ENCODE measurements at regions not wholly inside any gene's neighbourhood (a gene's known extent, or its start where the extent isn't known, plus 50 kb on each side); places are given as distances from the start of the nearest gene placed in this dataset.
A peak's percentile ranks its signal among the peaks of the same experiment; 100 is the strongest.

DNA sequence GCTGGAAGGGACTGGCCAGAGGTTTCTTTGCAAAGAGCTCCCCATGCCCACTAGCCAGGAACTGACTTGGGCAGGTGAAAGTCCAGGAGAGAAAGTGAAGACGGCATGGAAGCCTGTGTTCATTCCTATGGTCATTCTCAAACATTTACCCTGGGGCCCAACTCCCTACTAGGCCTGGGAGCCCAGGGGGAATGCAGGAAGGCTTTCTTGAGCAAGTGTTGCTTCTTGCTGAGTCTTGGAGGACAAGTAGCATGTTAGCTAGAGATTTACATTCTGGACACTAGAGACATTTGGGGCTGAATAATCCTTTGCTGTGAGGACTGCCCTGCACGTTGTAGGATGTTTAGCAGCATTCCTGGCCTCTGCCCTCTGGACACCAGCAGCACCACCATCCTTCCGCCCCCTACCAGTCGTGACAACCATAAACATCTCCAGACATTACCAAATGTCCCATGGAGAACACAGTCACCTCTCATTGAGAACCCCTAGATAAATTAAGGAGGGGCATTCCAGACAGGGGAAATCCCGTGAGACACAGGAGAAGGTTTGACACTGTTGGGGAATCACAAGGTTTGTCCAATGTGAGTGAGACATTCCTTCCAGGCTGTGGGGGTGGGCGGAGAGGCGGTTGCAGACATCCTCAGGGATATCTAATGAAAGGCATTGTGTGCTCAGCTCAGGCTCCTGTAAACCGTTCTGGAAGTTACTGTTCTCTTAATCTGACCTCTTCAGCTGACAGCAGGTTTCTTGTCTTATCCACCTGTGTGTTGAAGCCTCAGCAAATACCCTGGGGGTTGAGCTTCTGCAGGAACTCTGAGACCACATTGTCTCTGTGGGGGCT is 236.2 kb downstream of the TLE3 start:
- CTCF ChIA-PET, result no interaction called here
- Histone ChIP-seq H3K56ac (ENCODE audit: extremely low read depth, insufficient read depth, low read length) (no peak overlapping the region), H3K4me3 (ENCODE audit: insufficient read depth, low read depth, low read length) (no peak overlapping the region), H3K4ac (ENCODE audit: low read depth, low read length) (peak overlapping the region; percentile 4), H2AK5ac (ENCODE audit: low read depth, low read length) (peak overlapping the region; percentile 83), H4K5ac (ENCODE audit: low read depth, low read length) (no peak overlapping the region), H2BK5ac (ENCODE audit: low read depth, low read length, poor library complexity, severe bottlenecking) (no peak overlapping the region), H3K79me1 (ENCODE audit: low read depth in 1 of 2, low read length in 2 of 2) (no peaks in the 10 kb centered on the region), H3K4me2 (ENCODE audit: low read depth, low read length) (peak overlapping the region; percentile 4; the same call in 1 of the 2 replicates), H2BK20ac (ENCODE audit: low read depth, low read length) (peak overlapping the region; percentile 46; the same call in 1 of the 2 replicates), H3K4me1 (ENCODE audit: control insufficient read depth, insufficient read depth, low read length) (peaks cover 18% of the 10 kb centered on the region), H3K18ac (ENCODE audit: low read depth, low read length) (peak overlapping the region; percentile 49), H4K20me1 (ENCODE audit: insufficient read depth, low read length) (no peaks in the 10 kb centered on the region), H3K27me3 (ENCODE audit: control insufficient read depth, insufficient read depth, low read length) (no peaks in the 10 kb centered on the region), H2BK120ac (ENCODE audit: low read depth, low read length) (peak overlapping the region; percentile 39), H3K9me3 (ENCODE audit: control insufficient read depth, insufficient read depth, low read length) (no peaks in the 10 kb centered on the region), H2AK9ac (replicated peaks; ENCODE audit: low read depth, low read length, poor library complexity) (no peak overlapping the region), H4K8ac (ENCODE audit: low read depth in 2 of 2, low read length in 2 of 2) (peak overlapping the region in 1 of 2 experiments; percentile 8; a peak in 1 of 4 replicates), H3K9ac (ENCODE audit: low read depth, low read length) (no peak overlapping the region), H3K9me1 (ENCODE audit: insufficient read depth, low read length) (peaks cover 10% of the 10 kb centered on the region), H2AFZ (replicated peaks; ENCODE audit: low read length, poor library complexity) (peak overlapping the region; percentile 9), H3K36me3 (ENCODE audit: control insufficient read depth, insufficient read depth, low read length) (no peaks in the 10 kb centered on the region), H2BK15ac (ENCODE audit: low read depth, low read length) (peak overlapping the region; percentile 49; the same call in 1 of the 3 replicates), H3K14ac (replicated peaks; ENCODE audit: low read depth, low read length) (peak overlapping the region; percentile 67; the same call in 1 of the 2 replicates), H3K23ac (ENCODE audit: low read depth, low read length) (peak overlapping the region; percentile 29), H3K27ac (ENCODE audit: insufficient read depth, low read length) (no peak overlapping the region), H4K91ac (ENCODE audit: insufficient read depth, low read depth, low read length) (peak overlapping the region; percentile 15; the same call in 1 of the 2 replicates)
- TF ChIP-seq MAZ (IDR thresholded peaks at IDR 0.05; ENCODE audit: borderline replicate concordance, low read depth, low read length) (no peak), MXI1 (IDR thresholded peaks at IDR 0.05; ENCODE audit: borderline replicate concordance, low read depth, low read length) (no peak), RCOR1 (IDR thresholded peaks at IDR 0.05; ENCODE audit: insufficient replicate concordance, low read length) (no peak), BHLHE40 (IDR thresholded peaks at IDR 0.05; ENCODE audit: low read depth, low read length) (peak; percentile 69), MAFK (IDR thresholded peaks at IDR 0.05; ENCODE audit: low read depth, low read length) (no peak), RAD21 (IDR thresholded peaks at IDR 0.05; ENCODE audit: low read length) (0 out of 2 replicates have a peak, but pooled peaks have one; percentile 9), FOS (IDR thresholded peaks at IDR 0.05; ENCODE audit: low read depth, low read length) (peak; percentile 45; the same call in 1 of the 2 replicates), CEBPB (IDR thresholded peaks at IDR 0.05; ENCODE audit: low read depth, low read length) (no peak), SMC3 (IDR thresholded peaks at IDR 0.05; ENCODE audit: low read depth, low read length) (no peak)
- DNase-seq (peak; percentile 62), ATAC-seq (ENCODE audit: low read depth) (peak; percentile 30)
- BruUV-seq (replicated peaks), result no TSS peak
- WGBS, 2 experiments (ENCODE audit: extremely low coverage in 2 of 2, insufficient read length in 1 of 2), result no CpG with 5 or more reads among the region's 8 CpGs
- in situ Hi-C loops (cut with MboI; ENCODE audit: low sequenced_read_pairs), result no loop called here
- POLR2A ChIA-PET (ENCODE audit: unreplicated experiment), result no interaction called here
- dilution Hi-C loops (cut with HindIII; ENCODE audit: low sequenced_read_pairs, unreplicated experiment), result no loop called here
- intact Hi-C loops (cut with micrococcal nuclease), result loop anchor here (2.0 to 5.0 kb wide), 2 partner anchors 41 to 101 kb away; no protein-coding TSS in a partner anchor
